Stimulated activated CD4-positive, alpha-beta T cell treated with anti-CD3 and anti-CD28 coated beads, Interleukin-4, amount 100 ng/mL, for 4 hours (primary cell): ENCODE measurements at regions not wholly inside any gene's neighbourhood (a gene's known extent, or its start where the extent isn't known, plus 50 kb on each side); places are given as distances from the start of the nearest gene placed in this dataset.
"Not testable (repeated sequence)": the region's sequence is repeated elsewhere in the genome, so short reads cannot be mapped to it uniquely, and the experiment has no call there.

Experiments
- DNase-seq, 2 experiments: peaks; one replicate each; pipeline ENCODE4 v3.0.0-alpha.2; 2020

- not testable (repeated sequence) for DNase-seq
Observed at GRCh38 chr15:24534032-24534431, 141.5 kb upstream of the NPAP1 start.

GRCh38 chr15:24557281-24557680 is 118.3 kb upstream of the NPAP1 start:
- DNase-seq: not testable (repeated sequence)

- no peak for DNase-seq
Observed at GRCh38 chr15:24607636-24608035, 67.9 kb upstream of the NPAP1 start.

- DNase-seq: no peak
Observed at GRCh38 chr15:24617646-24618045, 57.9 kb upstream of the NPAP1 start.

GRCh38 chr15:24621630-24622215 is 53.9 kb upstream of the NPAP1 start:
- DNase-seq: no peak
